Left ventricle myocardium inferior (tissue), 1 donor: ENCODE measurements at regions not wholly inside any gene's neighbourhood (a gene's known extent, or its start where the extent isn't known, plus 50 kb on each side); places are given as distances from the start of the nearest gene placed in this dataset.

ENCODE experiments used
- DNase-seq: peaks from one replicate; pipeline ENCODE4 v3.0.0-alpha.2; 2020
- H3K27ac ChIP-seq: fragments of 200-600 bp; replicated peaks from 2 replicates; pipeline ENCODE4 v1.8.0; 2021
- H3K27me3 ChIP-seq: fragments of 200-600 bp; 2 replicates; pipeline ENCODE4 v1.8.0; 2021; ENCODE audit warnings: low read depth
- H3K36me3 ChIP-seq: fragments of 200-600 bp; 2 replicates; pipeline ENCODE4 v1.8.0; 2021
- H3K4me1 ChIP-seq: fragments of 200-600 bp; 2 replicates; pipeline ENCODE4 v1.8.0; 2021
- H3K4me3 ChIP-seq: fragments of 200-600 bp; 2 replicates; pipeline ENCODE4 v1.8.0; 2021; ENCODE audit warnings: mild to moderate bottlenecking, moderate library complexity
- H3K9me3 ChIP-seq: fragments of 200-600 bp; replicated peaks from 2 replicates; pipeline ENCODE4 v1.8.0; 2021
- CTCF ChIP-seq: fragments of 200-600 bp; IDR thresholded peaks from 2 replicates; pipeline ENCODE4 v1.8.0; 2021; ENCODE audit warnings: antibody characterized with exemption, mild to moderate bottlenecking, borderline replicate concordance
- intact Hi-C: fragments of 100-400 bp; cut with micrococcal nuclease; formaldehyde crosslinking; loops from one replicate; pipeline ENCODE4 v1.11.0; 2022
- donor health status: DM: no; HTN: yes; CAD: no; lungs with severe emphysema.

- H3K27ac ChIP-seq: no peak overlapping the region
- no peak for TF ChIP-seq CTCF
- DNase-seq: no peak
- no peak overlapping the region for H3K4me3 ChIP-seq
- no peaks in the 10 kb centered on the region for H3K9me3 ChIP-seq
- intact Hi-C loops: no loop called here
- H3K36me3 ChIP-seq: no peaks in the 10 kb centered on the region
- no peaks in the 10 kb centered on the region for H3K4me1 ChIP-seq
- no peaks in the 10 kb centered on the region for H3K27me3 ChIP-seq
Measured at GRCh38 chr4:163603257-163603656, 108.8 kb downstream of the TMA16 start.

GRCh38 chr4:163606896-163607691 lies 112.6 kb downstream of the TMA16 start:
- intact Hi-C loops: loop anchor here (2.0 kb wide), 1 partner anchor 48 kb away; no protein-coding TSS in a partner anchor
- no peaks in the 10 kb centered on the region for H3K4me1 ChIP-seq
- no peak for DNase-seq
- TF ChIP-seq CTCF: no peak
- H3K4me3 ChIP-seq: no peak overlapping the region
- no peaks in the 10 kb centered on the region for H3K9me3 ChIP-seq
- H3K27ac ChIP-seq: no peak overlapping the region
- H3K27me3 ChIP-seq: no peaks in the 10 kb centered on the region
- H3K36me3 ChIP-seq: no peaks in the 10 kb centered on the region

GRCh38 chr4:163609019-163609418 lies 114.5 kb downstream of the TMA16 start:
- Histone ChIP-seq H3K4me3 (peak overlapping the region; percentile 2), H3K27ac (no peak overlapping the region), H3K4me1 (no peaks in the 10 kb centered on the region), H3K9me3 (no peaks in the 10 kb centered on the region), H3K36me3 (no peaks in the 10 kb centered on the region), H3K27me3 (no peaks in the 10 kb centered on the region)
- DNase-seq: no peak
- no peak for TF ChIP-seq CTCF
- intact Hi-C loops: no loop called here

- no peak overlapping the region for H3K27ac ChIP-seq
- no peak for DNase-seq
- peak overlapping the region; percentile 29 for H3K4me3 ChIP-seq
- no peaks in the 10 kb centered on the region for H3K27me3 ChIP-seq
- no peaks in the 10 kb centered on the region for H3K9me3 ChIP-seq
- H3K4me1 ChIP-seq: no peaks in the 10 kb centered on the region
- TF ChIP-seq CTCF: no peak
- no peaks in the 10 kb centered on the region for H3K36me3 ChIP-seq
- intact Hi-C loops: no loop called here
Measured at GRCh38 chr4:163610648-163611047, 116.2 kb downstream of the TMA16 start.

- intact Hi-C loops: no loop called here
- Histone ChIP-seq H3K27me3 (no peaks in the 10 kb centered on the region), H3K4me3 (peak overlapping the region; percentile 38), H3K27ac (peak overlapping the region; percentile 39), H3K4me1 (no peaks in the 10 kb centered on the region), H3K36me3 (no peaks in the 10 kb centered on the region), H3K9me3 (no peaks in the 10 kb centered on the region)
- no peak for DNase-seq
- no peak for TF ChIP-seq CTCF
Measured at GRCh38 chr4:163611182-163611581, 116.7 kb downstream of the TMA16 start.
